ENCODE measurements at regions not wholly inside any gene's neighbourhood (a gene's known extent, or its start where the extent isn't known, plus 50 kb on each side); places are given as distances from the start of the nearest gene placed in this dataset.

DNA sequence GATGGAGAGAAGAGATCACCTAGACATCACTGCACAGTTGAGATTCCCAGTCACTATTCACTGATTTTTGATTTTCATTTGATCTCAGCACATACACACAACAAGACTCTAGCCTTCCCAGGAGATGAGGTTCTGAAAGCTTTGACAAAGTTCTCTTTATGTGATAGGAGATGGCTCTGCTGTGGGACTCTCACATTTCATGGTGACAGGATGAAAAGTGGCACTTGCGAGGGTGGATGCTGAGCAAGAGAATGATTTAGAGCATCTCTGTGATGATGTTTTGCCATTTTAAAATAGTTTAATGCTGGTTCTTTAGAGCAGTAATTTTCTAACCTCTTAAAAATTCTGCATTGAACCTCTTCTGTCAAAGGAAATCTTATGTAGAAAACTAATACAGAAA, 113.3 kb upstream of the CA10 start:
- DNase-seq (ENCODE audit: low spot score): no peak
- intact Hi-C loops (cut with DNase I): no loop called here

- DNase-seq (ENCODE audit: low spot score): no peak
- intact Hi-C loops (cut with DNase I): no loop called here
Observed at GRCh38 chr17:52255347-52255746, 96.8 kb upstream of the CA10 start.

DNA sequence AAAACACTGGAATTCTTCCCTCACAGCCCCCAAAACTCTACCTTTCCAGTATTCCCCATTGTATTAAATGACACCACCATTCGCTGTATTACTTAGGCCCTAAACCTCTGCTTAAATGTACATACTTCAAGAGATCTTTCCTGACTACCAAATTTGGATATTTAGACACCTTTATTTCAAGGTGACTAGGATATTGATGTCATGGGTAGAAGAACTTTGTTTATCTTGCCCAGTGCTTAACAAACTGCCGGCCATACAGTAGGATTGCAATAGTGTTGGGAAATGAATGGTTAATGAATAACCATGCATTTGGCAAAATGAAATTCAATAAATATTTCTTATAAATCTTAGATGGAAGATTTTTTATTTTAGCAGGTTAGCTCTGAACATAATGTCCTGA, 86.2 kb upstream of the CA10 start:
- DNase-seq (ENCODE audit: low spot score): no peak
- intact Hi-C loops (cut with DNase I): no loop called here

GRCh38 chr17:52242268-52242667, 83.8 kb upstream of the CA10 start:
- no peak for DNase-seq (ENCODE audit: low spot score)
- intact Hi-C loops (cut with DNase I): no loop called here

DNA sequence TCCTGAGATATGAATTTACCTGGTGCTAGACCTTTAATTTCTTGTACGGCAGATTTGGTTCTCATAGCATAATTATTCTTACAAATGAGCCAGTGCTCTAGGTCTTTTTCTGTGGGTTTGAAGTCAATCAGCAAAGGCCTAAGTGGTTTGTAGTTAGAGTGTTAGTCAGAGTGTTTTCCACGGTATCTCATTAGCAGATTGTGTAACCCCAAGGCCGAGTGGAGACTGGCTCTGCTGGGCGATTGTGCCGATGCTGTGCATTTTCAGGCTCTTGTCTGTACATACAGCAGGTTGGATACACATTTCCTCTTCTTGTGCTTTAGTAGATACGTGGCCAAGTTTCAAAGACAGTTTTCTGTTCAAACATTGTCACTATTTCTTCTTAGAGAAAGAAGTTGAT, 78.6 kb upstream of the CA10 start:
- DNase-seq (ENCODE audit: low spot score): no peak
- intact Hi-C loops (cut with DNase I): no loop called here

- intact Hi-C loops (cut with DNase I): no loop called here
- DNase-seq (ENCODE audit: low spot score): no peak
Observed at GRCh38 chr17:52235516-52235915, 77.0 kb upstream of the CA10 start.

DNA sequence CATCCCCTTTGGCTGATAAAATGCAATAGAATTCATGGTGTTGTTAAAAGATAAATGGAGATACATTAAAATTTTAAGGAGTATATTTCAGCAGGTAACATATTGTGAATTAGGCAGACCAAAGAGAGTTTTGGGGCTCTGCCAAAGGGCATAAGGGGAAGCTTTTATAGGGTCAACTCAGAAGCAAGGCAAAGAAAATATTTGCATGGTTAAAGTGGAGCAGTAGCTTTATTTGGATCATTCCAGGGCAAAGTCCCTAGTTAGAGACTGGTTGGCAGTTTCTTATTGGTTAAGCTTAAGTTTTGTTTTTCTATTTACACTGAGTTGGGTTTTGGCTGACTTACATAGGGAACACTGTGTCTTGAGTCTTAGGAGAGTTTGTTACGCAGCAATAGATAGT, 75.1 kb upstream of the CA10 start:
- DNase-seq (ENCODE audit: low spot score): no peak
- intact Hi-C loops (cut with DNase I): no loop called here

- intact Hi-C loops (cut with DNase I): no loop called here
Observed at GRCh38 chr17:52233176-52233575, 74.7 kb upstream of the CA10 start.

DNA sequence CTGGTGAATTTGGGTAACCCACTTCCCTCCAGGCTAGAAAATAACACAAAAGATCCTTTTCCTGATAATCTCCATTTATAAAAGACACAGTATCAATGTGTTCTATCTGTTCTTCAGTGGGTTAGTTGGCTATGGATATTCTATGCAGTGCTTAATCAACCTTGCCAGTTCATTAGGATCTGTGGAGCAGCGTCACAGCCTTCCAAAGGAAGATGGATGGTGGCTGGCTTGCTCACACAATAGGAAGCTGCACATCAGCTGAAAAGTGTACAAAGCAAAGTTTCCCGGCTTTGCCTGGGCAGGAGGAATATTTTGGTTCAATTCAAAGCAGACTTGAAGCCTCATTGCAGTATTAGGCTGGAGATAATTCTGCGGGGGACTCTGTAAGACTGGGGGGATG, 70.3 kb upstream of the CA10 start:
- intact Hi-C loops (cut with DNase I): no loop called here
- no peak for DNase-seq (ENCODE audit: low spot score)

More at GRCh38 chr17:52233176-52233575, 74.7 kb upstream of the CA10 start:
- DNase-seq (ENCODE audit: low spot score): no peak

- intact Hi-C loops (cut with DNase I): no loop called here
- no peak for DNase-seq (ENCODE audit: low spot score)
Observed at GRCh38 chr17:52227926-52228325, 69.4 kb upstream of the CA10 start.

DNA sequence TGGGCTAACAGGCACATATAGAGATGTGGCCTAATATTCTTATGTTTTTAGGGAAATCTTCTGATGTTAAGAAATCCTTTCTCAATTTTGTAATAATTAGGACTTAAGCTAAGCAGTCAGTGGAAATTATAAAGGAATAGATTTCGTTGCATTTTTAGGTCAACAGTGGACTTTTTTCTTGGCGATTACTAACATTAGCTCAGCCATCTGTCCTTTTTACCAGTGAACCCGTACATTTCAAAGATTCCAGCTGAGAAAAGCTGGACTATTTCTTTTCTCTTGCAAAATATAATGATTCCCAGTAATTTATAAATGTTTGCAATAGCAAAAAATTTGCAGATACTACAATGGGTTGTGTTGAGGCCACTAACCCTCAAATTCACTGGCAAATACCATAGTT, 54.9 kb upstream of the CA10 start:
- DNase-seq (ENCODE audit: low spot score): no peak
- intact Hi-C loops (cut with DNase I): no loop called here

DNA sequence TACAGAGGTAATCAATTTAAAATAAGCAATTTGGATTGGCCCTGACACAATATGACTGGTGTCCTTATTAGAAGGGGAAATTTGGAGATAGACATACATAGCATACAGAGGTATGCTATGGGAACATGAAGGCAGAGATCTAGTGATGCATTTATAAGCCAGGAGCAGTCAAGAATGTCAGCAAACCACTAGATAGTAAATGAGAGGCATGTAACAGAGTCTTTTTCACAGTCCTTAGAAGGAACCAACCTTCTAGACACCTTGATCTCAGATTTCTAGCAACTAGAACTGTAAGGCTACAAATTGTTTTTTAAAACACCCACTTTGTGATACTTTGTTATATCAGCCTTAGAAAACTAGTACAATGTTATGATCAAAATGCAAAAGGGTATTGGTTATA, 54.3 kb upstream of the CA10 start:
- DNase-seq (ENCODE audit: low spot score): no peak
- intact Hi-C loops (cut with DNase I): no loop called here

DNA sequence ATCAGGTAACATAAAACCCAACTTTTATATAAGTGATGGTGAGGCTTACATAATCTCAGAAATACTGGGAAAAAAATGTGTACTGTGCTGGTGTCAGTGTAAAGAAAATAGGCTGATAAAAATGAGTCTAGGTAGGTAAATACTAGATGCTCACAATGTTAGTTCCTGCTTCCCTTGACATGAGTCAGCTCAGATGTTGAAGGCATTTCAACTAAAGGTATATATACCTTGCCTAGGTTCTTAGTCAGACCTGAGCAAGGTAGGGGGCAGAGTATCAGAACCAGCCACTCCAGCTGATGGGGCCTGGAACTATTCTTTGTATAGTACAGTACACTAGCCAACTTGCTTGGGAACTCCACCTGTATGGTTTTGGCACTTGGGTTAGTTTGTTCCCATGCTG, 51.0 kb upstream of the CA10 start:
- intact Hi-C loops (cut with DNase I): no loop called here
- DNase-seq (ENCODE audit: low spot score): no peak
